HG03135 (cell line): ENCODE measurements at regions not wholly inside any gene's neighbourhood (a gene's known extent, or its start where the extent isn't known, plus 50 kb on each side); places are given as distances from the start of the nearest gene placed in this dataset.
"Not testable (repeated sequence)": the region's sequence is repeated elsewhere in the genome, so short reads cannot be mapped to it uniquely, and the experiment has no call there.

ENCODE experiments used
- ATAC-seq: cut with Tn5 transposase; IDR thresholded peaks from one replicate; pipeline ENCODE4 v1.9.1; 2021; ENCODE audit warnings: mild to moderate bottlenecking, moderate library complexity; ENCODE audit not compliant: unreplicated experiment

DNA sequence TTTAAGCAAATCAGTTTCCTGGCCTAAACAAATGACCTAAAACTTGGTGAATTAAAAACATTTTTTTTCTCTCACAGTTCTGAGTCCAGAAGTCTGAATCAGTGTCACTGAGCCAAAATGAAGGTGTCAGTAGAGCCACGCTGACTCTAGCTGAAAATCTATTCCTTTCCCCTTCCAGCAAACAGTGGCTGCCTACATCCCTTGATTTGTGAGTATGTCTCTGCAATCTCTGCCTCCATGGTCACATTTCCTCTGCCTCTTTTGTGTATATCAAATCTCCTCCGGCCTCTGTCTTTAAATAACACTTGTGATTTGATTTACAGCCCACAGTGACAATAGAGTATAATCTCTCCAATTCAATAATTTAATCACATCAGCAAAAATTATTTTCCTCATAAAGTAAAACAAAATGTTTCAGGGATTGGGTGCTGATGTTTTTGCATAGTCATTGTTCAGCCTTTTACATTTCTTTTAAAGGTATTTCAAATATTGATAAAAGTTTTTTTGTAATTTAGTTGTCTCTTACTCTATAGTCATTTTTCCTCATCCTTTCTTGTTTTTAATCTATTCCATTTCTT is 1715.4 kb downstream of the BRINP3 start:
- no peak for ATAC-seq

DNA sequence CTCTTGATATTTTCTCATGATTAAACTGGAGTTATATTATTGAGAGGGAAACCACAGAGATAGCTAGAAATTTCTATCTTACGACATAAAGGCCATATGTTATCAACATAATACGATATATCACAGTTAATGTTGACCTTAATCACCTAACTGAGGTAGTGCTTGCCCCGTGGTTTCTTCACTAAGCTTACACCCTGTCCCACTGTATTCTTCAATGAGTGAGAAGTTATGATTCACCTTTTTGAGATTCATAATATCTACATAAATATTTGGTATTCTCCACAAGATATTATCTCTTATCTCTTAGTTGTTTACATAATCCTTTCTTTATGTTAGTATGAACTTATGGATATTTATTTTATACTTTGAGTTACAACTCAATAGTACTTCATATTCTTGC is 1714.1 kb downstream of the BRINP3 start:
- no peak for ATAC-seq

- no peak for ATAC-seq
These were observed 1708.5 kb downstream of the BRINP3 start for GRCh38 chr1:188769181-188769580.

DNA sequence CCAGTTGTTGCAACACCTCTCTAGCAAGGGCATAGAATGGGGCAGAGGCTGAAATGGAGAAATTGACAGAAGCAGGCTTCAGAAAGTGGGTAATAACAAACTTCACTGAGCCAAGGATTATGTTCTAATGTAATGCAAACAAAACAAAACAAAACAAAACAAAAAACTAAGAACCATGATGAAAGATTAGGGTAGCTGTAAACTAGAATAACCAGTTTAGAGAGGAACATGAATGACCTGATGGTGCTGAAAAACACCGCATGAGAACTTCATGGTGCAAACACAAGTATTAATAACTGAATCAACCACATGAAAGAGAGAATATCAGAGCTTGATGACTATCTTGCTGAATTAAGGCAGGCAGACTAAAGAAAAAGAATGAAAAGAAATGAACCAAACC is 1707.7 kb downstream of the BRINP3 start:
- no peak for ATAC-seq

GRCh38 chr1:188778578-188778977 is 1699.1 kb downstream of the BRINP3 start:
- ATAC-seq: no peak

- peak; percentile 99 for ATAC-seq
These were observed 1695.3 kb downstream of the BRINP3 start for GRCh38 chr1:188782220-188782841.

- ATAC-seq: no peak
These were observed 1682.7 kb downstream of the BRINP3 start for GRCh38 chr1:188794969-188795368.

GRCh38 chr1:188812153-188812552 is 1665.5 kb downstream of the BRINP3 start:
- ATAC-seq: not testable (repeated sequence)

DNA sequence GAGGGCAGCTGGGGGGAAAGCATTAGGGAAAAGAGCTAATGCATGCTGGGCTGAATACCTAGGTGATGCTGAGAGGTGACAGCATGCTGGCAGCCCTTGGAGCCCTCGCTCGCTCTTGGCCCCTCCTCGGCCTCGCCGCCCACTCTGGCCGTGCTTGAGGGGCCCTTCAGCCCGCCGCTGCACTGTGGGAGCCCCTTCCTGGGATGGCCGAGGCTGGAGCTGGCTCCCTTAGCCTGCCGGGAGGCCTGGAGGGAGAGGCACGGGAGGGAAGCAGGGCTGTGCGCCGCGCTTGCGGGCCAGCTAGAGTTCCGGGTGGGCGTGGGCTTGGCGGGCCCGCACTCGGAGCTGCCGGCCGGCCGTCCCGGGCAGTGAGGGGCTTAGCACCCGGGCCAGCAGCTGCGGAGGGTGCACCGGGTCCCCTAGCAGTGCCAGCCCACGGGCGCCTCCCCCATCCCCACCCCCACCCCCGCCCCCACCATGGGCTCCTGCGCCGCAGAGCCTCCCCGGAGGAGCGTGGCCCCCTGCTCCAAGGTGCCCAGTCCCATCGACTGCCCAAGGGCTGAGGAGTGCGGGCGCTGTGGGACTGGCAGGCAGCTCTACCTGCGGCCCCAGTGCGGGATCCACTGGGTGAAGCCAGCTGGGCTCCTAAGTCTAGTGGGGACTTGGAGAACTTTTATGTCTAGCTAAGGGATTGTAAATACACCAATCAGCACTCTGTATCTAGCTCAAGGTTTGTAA is 1664.7 kb downstream of the BRINP3 start:
- not testable (repeated sequence) for ATAC-seq

DNA sequence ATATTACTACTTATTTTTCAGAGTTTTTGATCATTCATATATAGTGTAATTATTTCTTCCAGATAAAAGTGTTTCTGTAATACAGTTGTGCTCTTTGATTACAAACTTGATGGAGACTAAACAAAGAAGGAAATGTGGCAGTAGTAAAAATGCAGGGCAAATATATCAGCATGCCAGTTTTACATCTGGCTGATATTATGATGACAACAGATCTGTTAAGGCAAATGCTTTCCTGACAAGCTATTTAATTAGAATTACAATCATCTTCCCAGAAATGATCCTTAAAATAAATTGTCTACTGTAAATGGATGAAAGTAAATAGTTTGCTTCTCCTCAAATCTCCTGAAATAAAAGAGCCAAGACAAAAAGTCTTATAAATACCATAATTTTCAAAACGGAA is 1659.8 kb downstream of the BRINP3 start:
- no peak for ATAC-seq

- no peak for ATAC-seq
These were observed 1655.4 kb downstream of the BRINP3 start for GRCh38 chr1:188822248-188822647.

DNA sequence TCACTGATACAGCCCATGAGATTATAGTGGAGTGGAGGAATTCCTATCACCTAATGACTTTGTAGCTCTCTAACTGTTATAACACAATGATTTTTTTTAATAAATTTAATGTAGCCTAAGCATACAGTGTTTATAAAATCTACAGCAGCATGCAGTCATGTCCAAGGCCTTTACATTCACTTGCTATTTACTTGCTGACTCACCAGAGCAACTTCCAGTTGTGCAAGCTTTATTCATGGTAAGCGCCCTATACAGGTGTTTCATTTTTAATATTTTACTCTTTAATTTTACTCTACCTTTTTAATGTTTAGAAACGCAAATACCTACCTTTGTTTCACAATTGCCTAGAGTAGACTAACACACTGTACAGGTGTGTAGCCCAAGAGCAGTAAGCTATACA is 1652.2 kb downstream of the BRINP3 start:
- ATAC-seq: no peak

- no peak for ATAC-seq
These were observed 1650.9 kb downstream of the BRINP3 start for GRCh38 chr1:188826800-188827199.

DNA sequence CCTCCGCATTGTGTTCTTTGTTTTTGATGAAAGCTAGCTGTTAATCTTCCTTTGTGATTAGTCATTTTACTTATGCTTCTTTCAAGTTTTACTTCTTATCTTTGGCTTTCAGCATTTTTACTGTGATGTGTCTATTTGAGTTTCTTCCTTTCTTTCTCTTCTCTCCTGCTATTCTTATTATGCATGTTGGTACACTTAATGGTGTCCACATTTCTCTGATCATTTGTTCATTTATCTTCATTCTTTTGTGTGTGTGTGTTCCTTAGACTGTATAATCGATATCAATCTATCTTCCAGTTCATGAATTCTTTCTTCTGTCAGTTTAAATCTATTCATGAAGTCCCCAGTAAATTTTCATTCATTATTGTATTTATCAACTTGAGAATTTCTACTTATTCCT is 1650.3 kb downstream of the BRINP3 start:
- no peak for ATAC-seq

GRCh38 chr1:188841111-188841696 is 1636.5 kb downstream of the BRINP3 start:
- not testable (repeated sequence) for ATAC-seq

GRCh38 chr1:188846468-188846867 is 1631.2 kb downstream of the BRINP3 start:
- no peak for ATAC-seq

DNA sequence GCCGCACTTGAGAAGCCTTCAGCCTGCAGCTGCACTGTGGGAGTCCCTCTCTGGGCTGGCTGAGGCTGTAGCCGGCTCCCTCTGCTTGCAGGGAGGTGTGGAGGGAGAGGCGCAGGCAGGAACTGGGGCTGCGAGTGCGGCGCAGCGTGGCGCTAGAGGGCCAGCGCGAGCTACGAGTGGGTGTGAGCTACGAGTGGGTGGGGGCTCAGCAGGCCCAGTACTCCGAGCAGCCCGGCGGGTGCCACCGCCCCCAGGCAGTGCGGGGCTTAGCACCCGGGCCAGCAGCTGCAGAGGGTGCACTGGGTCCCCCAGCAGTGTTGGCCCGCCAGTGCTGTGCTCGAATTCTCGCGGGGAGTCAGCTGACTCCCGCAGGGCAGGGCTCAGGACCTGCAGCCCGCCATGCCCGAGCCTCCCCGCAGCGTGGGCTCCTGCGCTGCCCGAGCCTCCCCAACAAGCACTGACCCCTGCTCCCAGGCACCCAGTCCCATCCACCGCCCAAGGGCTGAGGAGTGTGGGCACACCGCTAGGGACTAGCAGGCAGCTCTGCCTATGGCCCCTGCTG is 1620.1 kb downstream of the BRINP3 start:
- no peak for ATAC-seq

GRCh38 chr1:188867614-188868013 is 1610.0 kb downstream of the BRINP3 start:
- no peak for ATAC-seq

DNA sequence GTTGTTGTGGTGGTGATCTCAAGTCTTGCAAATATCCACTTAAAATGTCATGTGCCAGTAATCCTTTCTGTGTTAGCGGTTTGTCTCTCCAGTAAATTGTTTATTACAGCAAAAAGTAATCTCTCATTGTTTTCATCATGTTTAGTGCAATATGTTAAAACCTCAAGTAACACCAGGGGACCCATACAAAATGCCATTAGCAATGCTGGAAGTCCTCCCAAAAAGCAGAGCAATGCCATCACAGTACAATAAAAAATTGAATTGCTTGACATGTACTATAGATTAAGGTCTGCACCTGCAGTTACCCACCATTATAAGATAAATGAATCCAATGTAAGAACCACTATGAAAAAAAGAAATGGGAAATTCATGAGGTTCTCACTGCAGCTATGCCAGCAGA is 1606.5 kb downstream of the BRINP3 start:
- no peak for ATAC-seq

- ATAC-seq: no peak
These were observed 1605.3 kb downstream of the BRINP3 start for GRCh38 chr1:188872376-188872775.

DNA sequence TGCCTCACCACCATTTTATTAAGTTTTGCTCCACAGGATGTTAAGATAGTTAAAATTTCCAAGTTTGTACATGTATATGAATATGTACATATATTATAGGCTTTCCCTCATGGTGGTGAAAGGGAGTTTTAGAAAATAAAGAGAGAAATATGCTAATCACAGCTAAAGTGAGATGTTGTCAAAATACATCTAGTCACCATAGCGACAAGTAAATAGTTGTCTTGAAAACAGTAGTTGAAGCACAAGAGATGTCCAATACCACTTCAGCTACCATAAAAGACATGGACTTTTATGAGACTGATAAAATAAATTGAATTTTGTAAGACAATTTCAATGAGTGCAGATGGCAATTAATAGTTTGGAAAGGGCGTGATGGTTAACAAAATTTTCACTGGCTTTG is 1600.0 kb downstream of the BRINP3 start:
- no peak for ATAC-seq

DNA sequence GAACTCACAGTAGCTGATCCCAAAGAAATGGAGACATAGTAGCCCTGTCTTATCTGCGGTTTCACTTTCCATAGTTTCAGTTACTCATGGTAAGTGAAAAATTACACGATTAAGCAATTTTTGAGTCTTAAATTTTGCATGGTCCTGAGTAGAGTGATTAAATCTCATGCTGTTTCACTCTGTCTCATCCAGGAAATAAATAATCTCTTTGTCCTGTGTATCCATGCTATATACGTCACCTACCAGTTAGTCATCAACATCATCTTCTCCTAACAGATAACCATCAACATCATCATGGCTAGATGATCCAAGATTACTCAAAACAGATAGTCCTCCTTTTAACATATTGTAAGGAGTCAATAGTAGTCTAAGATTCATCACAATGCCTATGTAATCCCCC is 1589.3 kb downstream of the BRINP3 start:
- ATAC-seq: no peak
